SK-N-SH (cell line): ENCODE measurements at regions not wholly inside any gene's neighbourhood (a gene's known extent, or its start where the extent isn't known, plus 50 kb on each side); places are given as distances from the start of the nearest gene placed in this dataset.

Source experiments
- CTCF ChIP-seq: fragments of 200-600 bp; sonication (generic); IDR thresholded peaks from 2 replicates; pipeline ENCODE4 v1.6.1; 2017; ENCODE audit warnings: antibody characterized with exemption, mild to moderate bottlenecking, moderate library complexity
- EZH2phosphoT487 ChIP-seq: fragments of 200-600 bp; sonication (generic); IDR thresholded peaks from 2 replicates; pipeline ENCODE4 v1.6.1; 2017; ENCODE audit warnings: low read depth, mixed run types, mild to moderate bottlenecking, antibody characterized with exemption, moderate library complexity, borderline replicate concordance
- FOSL2 ChIP-seq: IDR thresholded peaks from 2 replicates; pipeline ENCODE4 v1.4.0; 2012; ENCODE audit warnings: low read depth, mild to moderate bottlenecking, moderate library complexity, borderline replicate concordance
- MXI1 ChIP-seq: IDR thresholded peaks from 2 replicates; pipeline ENCODE4 v1.6.1; 2012; ENCODE audit warnings: mild to moderate bottlenecking, low read depth, low read length, improper control_type of control experiment
- NRF1 ChIP-seq: IDR thresholded peaks from 2 replicates; pipeline ENCODE4 v1.6.1; 2012; ENCODE audit warnings: low read depth, mild to moderate bottlenecking, low read length
- POLR2AphosphoS5 ChIP-seq: IDR thresholded peaks from 2 replicates; pipeline ENCODE4 v1.6.1; 2012; ENCODE audit warnings: low read depth, low read length
- RFX5 ChIP-seq: IDR thresholded peaks from 2 replicates; pipeline ENCODE4 v1.6.1; 2012; ENCODE audit warnings: mild to moderate bottlenecking, improper control_type of control experiment, low read length
- TAF1 ChIP-seq: IDR thresholded peaks from 2 replicates; pipeline ENCODE4 v1.6.1; 2012; ENCODE audit warnings: low read depth, mild to moderate bottlenecking, low read length, moderate library complexity, borderline replicate concordance
- TCF12 ChIP-seq: IDR thresholded peaks from 2 replicates; pipeline ENCODE4 v1.4.0; 2012
- YY1 ChIP-seq: IDR thresholded peaks from 2 replicates; pipeline ENCODE4 v1.4.0; 2012; ENCODE audit warnings: low read depth, mild to moderate bottlenecking
- TF ChIP-seq, protein P1 (sequence below): IDR thresholded peaks from 2 replicates; pipeline ENCODE4; 2012
- TF ChIP-seq, protein P2 (sequence below): IDR thresholded peaks from 2 replicates; pipeline ENCODE4 v1.6.1; 2012; ENCODE audit warnings: mild to moderate bottlenecking, low read depth, low read length, moderate library complexity

DNA sequence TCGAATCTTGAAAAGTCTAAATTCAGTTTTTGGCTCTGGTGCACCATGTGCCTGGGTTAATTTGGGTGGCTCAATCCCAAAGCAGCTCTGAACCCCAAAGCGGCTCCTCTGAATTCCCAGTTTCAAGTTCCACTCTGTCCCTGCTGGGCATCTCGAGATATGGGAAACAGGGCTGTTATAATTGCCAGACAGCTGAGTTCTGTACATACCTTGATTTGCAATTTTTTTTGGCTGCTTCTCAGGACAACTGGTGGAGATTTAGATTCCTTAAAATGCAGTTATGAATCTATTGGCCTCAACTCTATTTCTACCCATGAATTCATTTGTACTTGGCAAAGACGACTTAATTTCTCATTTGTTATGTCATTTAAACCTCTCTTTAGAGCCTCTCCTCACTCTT is 808.5 kb downstream of the TLE4 start:
- TF ChIP-seq CTCF (no peak), NRF1 (no peak), MXI1 (no peak), EZH2phosphoT487 (no peak), FOSL2 (no peak), TAF1 (no peak), RFX5 (no peak), POLR2AphosphoS5 (no peak), YY1 (no peak), TCF12 (no peak)
- TF ChIP-seq, protein P1, sequence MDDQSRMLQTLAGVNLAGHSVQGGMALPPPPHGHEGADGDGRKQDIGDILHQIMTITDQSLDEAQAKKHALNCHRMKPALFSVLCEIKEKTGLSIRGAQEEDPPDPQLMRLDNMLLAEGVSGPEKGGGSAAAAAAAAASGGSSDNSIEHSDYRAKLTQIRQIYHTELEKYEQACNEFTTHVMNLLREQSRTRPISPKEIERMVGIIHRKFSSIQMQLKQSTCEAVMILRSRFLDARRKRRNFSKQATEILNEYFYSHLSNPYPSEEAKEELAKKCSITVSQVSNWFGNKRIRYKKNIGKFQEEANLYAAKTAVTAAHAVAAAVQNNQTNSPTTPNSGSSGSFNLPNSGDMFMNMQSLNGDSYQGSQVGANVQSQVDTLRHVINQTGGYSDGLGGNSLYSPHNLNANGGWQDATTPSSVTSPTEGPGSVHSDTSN = no peak
- TF ChIP-seq, protein P2, sequence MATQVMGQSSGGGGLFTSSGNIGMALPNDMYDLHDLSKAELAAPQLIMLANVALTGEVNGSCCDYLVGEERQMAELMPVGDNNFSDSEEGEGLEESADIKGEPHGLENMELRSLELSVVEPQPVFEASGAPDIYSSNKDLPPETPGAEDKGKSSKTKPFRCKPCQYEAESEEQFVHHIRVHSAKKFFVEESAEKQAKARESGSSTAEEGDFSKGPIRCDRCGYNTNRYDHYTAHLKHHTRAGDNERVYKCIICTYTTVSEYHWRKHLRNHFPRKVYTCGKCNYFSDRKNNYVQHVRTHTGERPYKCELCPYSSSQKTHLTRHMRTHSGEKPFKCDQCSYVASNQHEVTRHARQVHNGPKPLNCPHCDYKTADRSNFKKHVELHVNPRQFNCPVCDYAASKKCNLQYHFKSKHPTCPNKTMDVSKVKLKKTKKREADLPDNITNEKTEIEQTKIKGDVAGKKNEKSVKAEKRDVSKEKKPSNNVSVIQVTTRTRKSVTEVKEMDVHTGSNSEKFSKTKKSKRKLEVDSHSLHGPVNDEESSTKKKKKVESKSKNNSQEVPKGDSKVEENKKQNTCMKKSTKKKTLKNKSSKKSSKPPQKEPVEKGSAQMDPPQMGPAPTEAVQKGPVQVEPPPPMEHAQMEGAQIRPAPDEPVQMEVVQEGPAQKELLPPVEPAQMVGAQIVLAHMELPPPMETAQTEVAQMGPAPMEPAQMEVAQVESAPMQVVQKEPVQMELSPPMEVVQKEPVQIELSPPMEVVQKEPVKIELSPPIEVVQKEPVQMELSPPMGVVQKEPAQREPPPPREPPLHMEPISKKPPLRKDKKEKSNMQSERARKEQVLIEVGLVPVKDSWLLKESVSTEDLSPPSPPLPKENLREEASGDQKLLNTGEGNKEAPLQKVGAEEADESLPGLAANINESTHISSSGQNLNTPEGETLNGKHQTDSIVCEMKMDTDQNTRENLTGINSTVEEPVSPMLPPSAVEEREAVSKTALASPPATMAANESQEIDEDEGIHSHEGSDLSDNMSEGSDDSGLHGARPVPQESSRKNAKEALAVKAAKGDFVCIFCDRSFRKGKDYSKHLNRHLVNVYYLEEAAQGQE = no peak
